ENCODE measurements at regions not wholly inside any gene's neighbourhood (a gene's known extent, or its start where the extent isn't known, plus 50 kb on each side); places are given as distances from the start of the nearest gene placed in this dataset.
A peak's percentile ranks its signal among the peaks of the same experiment; 100 is the strongest.
"Not testable (repeated sequence)": the region's sequence is repeated elsewhere in the genome, so short reads cannot be mapped to it uniquely, and the experiment has no call there.

- no peak for DNase-seq
Measured at GRCh38 chr1:196088541-196088940, 519.7 kb downstream of the KCNT2 start.

DNA sequence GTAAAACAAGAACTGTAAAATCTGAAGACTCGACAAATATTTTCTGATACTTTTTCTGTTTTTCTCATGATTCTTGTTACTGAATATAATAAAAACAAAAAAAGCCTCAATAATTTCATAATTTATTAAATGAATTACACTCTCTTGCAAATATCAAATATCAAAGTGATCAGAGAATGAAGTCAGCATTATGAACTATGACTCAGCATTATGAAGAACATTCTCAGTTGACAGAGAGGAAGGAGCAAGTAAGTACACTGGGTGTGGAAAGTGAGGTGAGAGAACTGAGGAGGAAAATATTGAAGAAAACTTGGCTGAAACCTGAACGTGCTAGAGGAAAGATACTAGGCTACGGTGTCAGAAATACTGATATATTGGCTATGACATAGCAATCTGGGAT lies 529.5 kb downstream of the KCNT2 start:
- DNase-seq: no peak

- DNase-seq: no peak
Measured at GRCh38 chr1:196075621-196076020, 532.6 kb downstream of the KCNT2 start.

DNA sequence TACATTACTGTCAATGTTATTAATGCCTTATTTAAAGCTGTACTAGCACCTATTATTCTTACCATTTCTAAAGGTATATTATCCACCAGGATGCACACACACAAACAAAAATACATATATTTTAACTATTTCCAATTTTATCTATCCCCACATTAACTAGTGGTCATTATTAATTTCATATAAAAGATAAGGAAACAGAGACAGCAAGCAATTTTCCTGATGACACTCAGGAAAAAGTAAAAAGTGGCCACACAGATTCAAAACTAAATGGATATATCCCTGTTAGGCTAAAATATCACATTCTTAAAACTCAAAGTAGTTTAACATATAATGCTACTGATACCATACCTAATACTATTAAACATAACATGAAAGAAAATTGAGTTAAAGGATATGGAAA lies 534.1 kb downstream of the KCNT2 start:
- no peak for DNase-seq

DNA sequence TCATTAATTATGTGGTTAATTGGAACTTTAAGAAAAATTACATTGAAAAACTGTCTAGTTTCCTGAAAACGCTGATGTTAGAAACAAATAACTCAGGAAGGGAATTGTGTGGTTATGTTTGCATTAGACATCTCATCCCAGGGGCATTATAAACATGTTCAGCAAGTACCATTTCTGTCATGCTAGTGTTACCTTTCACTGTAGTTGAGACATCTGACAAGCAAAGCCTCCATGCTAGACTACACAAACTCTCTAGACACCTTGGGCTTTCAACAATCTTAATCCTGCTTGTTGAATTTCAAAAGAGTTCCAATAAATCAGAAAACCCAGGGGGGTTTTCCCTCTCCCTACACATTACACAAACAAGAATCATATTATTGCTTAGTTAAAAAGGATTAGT lies 536.8 kb downstream of the KCNT2 start:
- DNase-seq: no peak

DNA sequence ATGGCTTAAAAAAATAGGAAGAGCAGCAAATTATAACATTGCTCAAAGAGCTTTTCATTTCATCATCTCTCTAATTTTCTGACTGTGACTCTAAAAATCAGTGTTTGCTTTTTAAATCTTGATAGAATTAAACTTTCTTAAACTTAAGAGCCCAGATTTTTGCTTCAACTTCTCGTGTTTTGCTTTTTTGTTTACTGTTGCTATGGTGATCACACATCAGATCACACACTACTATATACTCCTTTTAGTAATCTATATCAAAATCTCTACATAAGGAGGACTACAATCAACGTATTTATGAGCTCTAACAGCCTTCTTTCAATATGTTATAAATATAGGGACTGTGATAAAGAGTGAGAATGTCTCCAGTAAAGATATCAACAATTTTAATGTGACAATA lies 537.3 kb downstream of the KCNT2 start:
- DNase-seq: no peak

- no peak for DNase-seq
Measured at GRCh38 chr1:196063952-196064351, 544.3 kb downstream of the KCNT2 start.

DNA sequence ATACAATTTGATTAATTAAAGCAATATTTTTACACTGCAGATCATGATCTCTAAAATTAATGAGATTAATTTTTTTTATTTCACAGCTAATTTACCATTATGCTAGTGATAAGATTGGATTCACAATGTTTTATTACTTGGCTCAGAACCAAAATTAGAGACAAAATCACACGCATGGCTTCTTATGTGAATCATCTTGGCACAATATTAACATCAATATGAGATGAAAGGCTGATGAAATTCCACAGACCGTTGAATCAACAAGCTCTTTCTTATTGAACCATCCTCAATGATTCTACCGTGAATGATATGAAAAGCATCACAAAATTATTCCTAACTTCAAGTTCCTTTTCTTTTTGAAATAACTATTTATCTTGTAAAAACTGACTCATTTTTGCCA lies 544.9 kb downstream of the KCNT2 start:
- DNase-seq: no peak

GRCh38 chr1:196060539-196060938 lies 547.7 kb downstream of the KCNT2 start:
- DNase-seq: no peak

GRCh38 chr1:196059210-196059609 lies 549.0 kb downstream of the KCNT2 start:
- DNase-seq: peak; percentile 11

- DNase-seq: no peak
Measured at GRCh38 chr1:196056966-196057365, 551.3 kb downstream of the KCNT2 start.

- DNase-seq: no peak
Measured at GRCh38 chr1:196049407-196049806, 558.8 kb downstream of the KCNT2 start.

GRCh38 chr1:196043268-196043667 lies 565.0 kb downstream of the KCNT2 start:
- DNase-seq: no peak

DNA sequence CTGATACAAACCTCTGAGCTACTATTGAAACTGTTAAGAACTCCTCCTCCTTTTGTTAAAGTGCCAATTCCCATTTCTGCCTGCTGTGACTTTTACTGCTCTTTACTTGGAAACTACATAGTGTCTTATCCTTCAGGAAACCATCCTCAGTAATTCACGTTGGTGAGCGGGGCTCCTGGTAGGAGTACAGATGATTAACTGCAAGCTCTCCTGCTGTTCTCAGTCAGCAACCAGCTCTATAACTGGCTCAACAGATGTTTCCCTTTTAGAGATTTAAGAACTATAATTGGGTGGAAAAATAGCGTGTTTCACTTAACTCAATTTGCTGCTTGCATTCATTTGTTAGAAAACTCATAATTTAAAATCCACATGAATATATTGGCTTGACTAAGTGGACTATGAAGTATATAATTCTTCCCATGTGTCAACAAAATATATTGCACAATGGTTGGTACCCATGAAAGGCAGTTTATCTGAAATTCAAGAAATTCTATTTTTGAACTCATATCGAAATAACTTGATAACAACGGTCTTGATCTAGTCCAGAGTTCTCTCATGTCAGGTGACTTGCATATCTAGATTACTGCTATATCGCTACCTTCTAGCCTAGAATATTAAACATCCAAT lies 574.0 kb downstream of the KCNT2 start:
- no peak for DNase-seq

GRCh38 chr1:196031387-196031786 lies 576.9 kb downstream of the KCNT2 start:
- DNase-seq: not testable (repeated sequence)

DNA sequence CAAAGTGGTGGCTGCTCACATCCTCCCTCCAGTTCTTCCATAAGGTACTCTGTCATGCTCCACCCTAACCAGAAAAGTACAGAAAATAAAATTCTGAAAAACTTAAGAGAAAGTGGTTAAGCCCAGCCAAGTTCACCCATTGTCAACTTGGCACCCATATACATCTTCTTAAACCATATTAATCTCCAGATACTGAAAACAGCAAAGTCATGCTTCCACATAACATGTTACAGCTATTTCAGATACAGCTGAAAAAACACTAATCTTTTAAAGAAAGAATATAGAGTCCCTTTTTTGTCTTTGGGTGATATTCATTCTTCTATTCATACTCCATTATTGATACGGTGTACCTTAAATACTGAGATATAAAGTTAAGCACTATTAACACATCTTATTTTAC lies 577.8 kb downstream of the KCNT2 start:
- DNase-seq: no peak

GRCh38 chr1:196029410-196029809 lies 578.8 kb downstream of the KCNT2 start:
- DNase-seq: no peak

DNA sequence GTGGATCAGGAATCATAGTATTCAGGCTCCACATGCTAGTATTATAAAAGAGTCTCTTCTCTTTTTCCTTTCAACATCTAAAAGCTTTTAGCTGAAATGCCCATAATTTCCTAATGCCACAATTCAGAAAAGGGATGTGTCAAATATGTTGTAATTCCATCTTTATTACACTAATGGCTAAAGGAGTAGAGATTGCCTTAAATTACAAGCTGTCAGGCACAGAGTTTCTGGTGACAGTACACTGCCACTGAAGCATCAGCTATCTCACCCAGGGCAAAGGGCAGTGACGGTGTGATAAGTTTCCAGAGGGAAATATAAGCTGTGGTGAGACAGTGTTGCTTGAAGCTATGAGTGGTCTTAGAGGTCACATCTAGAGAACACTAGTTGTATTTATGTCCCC lies 581.1 kb downstream of the KCNT2 start:
- DNase-seq: no peak

DNA sequence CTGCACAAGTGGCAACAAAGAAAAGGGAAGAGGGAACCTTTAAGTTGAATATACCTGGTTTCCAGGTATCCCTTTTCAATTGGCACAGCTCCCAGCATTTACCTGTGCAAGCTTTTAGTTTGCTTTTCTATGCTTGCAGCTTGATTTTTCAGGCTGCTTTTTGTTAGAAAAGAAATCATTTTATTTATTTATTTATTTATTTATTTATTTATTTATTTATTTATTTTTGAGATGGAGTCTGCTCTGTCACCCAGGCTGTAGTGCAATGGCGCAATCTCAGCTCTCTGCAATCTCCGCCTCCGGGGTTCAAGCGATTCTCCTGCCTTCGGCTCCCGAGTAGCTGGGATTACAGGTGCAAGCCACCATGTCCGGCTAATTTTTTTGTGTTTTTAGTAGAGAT lies 587.1 kb downstream of the KCNT2 start:
- not testable (repeated sequence) for DNase-seq

- DNase-seq: no peak
Measured at GRCh38 chr1:196009362-196009761, 598.9 kb downstream of the KCNT2 start.

- no peak for DNase-seq
Measured at GRCh38 chr1:196007763-196008162, 600.5 kb downstream of the KCNT2 start.

- no peak for DNase-seq
Measured at GRCh38 chr1:196005426-196005825, 602.8 kb downstream of the KCNT2 start.

DNA sequence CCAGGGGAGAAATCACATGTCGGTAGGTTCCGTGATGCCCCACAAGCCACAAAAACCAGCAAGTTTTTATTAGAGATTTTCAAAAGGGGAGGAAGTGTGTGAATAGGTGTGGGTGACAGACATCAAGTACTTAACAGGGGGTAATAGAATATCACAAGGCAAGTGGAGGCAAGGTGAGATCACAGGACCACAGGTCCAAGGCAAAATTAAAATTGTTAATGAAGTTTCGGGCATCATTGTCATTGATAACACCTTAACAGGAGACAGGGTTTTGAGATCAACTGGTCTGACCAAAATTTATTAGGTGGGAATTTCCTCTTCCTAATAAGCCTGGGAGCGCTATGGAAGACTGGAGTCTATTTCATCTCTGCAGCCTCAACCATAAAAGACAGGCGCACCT lies 603.9 kb downstream of the KCNT2 start:
- DNase-seq: not testable (repeated sequence)

DNA sequence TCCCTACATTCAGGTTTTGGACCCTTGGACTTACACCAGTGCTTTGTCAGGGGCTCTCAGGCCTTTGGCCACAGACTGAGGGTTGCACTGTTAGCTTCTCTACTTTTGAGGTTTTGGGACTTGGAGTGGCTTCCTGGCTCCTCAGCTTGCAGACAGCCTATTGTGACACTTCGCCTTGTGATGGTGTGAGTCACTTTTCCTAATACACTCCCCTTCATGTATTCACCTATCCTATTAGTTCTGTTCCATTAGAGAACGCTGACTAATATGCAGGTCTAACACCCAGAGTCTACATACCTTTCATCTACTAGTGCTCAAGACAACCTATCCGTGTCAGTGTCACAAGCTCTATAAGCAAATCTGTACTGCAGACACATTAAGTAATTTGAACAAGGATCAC lies 605.3 kb downstream of the KCNT2 start:
- DNase-seq: no peak

DNA sequence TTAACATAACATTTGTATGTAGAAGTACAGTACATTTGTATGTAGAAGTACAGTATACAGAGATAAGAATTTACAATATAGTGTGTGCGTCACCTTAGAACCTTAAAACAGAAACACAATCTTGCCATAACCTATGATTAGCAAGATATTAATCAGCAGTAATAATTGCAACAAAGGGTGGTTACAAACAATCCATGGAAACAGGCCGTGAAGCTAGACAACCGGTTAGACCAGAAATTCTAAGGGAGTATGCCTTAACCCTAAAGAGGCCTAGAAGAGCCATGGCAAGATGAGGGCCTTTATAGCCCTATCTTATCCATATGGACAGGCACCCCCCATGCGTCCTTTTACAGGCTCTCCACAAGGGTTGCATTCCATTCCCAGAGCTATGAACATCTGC lies 605.9 kb downstream of the KCNT2 start:
- not testable (repeated sequence) for DNase-seq

DNA sequence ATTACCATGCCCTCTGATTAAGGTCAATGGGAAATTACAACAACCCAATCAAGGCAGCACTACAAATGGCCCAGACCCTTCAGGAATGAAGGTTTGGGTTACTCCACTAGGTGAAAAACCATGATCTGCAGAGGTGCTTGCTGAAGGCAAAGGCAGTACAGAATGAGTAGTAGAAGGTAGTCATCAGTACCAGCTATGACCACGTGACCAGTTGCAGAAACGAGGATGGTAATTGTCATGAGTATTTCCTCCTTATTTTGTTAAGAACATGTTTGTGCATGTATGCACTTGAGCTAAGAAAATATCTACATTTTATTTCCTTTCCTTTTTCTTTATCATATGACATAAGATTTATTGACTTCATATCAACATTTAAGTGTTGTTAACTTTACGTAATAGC lies 607.1 kb downstream of the KCNT2 start:
- no peak for DNase-seq
